H7 (cell line): ENCODE measurements at regions not wholly inside any gene's neighbourhood (a gene's known extent, or its start where the extent isn't known, plus 50 kb on each side); places are given as distances from the start of the nearest gene placed in this dataset.

Source experiments
- DNase-seq: peaks from one replicate; pipeline ENCODE4 v3.0.0; 2012
- H3K27me3 ChIP-seq: 2 replicates; pipeline ENCODE4 v1.6.0; 2011; ENCODE audit warnings: mild to moderate bottlenecking, low read length; ENCODE audit not compliant: control insufficient read depth, insufficient read depth
- H3K36me3 ChIP-seq: replicated peaks from 2 replicates; pipeline ENCODE4 v1.5.1; 2011; ENCODE audit warnings: low read length; ENCODE audit not compliant: control insufficient read depth, insufficient read depth
- H3K4me3 ChIP-seq: 2 replicates; pipeline ENCODE4 v1.5.1; 2011; ENCODE audit warnings: low read depth, mild to moderate bottlenecking, control low read depth, low read length, moderate library complexity; ENCODE audit not compliant: insufficient read depth

- Histone ChIP-seq H3K27me3 (no peaks in the 10 kb centered on the region), H3K36me3 (no peaks in the 10 kb centered on the region; the same call in none of the 2 replicates), H3K4me3 (no peak overlapping the region)
- no peak for DNase-seq
Measured at GRCh38 chr16:27723711-27724481, 174.0 kb downstream of the KATNIP start.

GRCh38 chr16:27724482-27725235 lies 174.7 kb downstream of the KATNIP start:
- H3K4me3 ChIP-seq: no peak overlapping the region
- H3K27me3 ChIP-seq: no peaks in the 10 kb centered on the region
- no peaks in the 10 kb centered on the region; the same call in none of the 2 replicates for H3K36me3 ChIP-seq
- DNase-seq: no peak

GRCh38 chr16:27725236-27726000 lies 175.5 kb downstream of the KATNIP start:
- Histone ChIP-seq H3K4me3 (no peak overlapping the region), H3K36me3 (no peaks in the 10 kb centered on the region; the same call in none of the 2 replicates), H3K27me3 (no peaks in the 10 kb centered on the region)
- DNase-seq: no peak

GRCh38 chr16:27726621-27727261 lies 176.8 kb downstream of the KATNIP start:
- Histone ChIP-seq H3K27me3 (no peaks in the 10 kb centered on the region), H3K4me3 (no peak overlapping the region), H3K36me3 (no peaks in the 10 kb centered on the region; the same call in 1 of the 2 replicates)
- DNase-seq: no peak

- Histone ChIP-seq H3K27me3 (no peaks in the 10 kb centered on the region), H3K4me3 (no peak overlapping the region), H3K36me3 (no peaks in the 10 kb centered on the region; the same call in 1 of the 2 replicates)
- DNase-seq: no peak
Measured at GRCh38 chr16:27727941-27728340, 178.0 kb downstream of the KATNIP start.

- Histone ChIP-seq H3K4me3 (no peak overlapping the region), H3K27me3 (no peaks in the 10 kb centered on the region), H3K36me3 (no peaks in the 10 kb centered on the region; the same call in 1 of the 2 replicates)
- no peak for DNase-seq
Measured at GRCh38 chr16:27728691-27729090, 178.7 kb downstream of the KATNIP start.

- Histone ChIP-seq H3K27me3 (no peaks in the 10 kb centered on the region), H3K36me3 (no peaks in the 10 kb centered on the region; the same call in 1 of the 2 replicates), H3K4me3 (no peak overlapping the region)
- no peak for DNase-seq
Measured at GRCh38 chr16:27729516-27730304, 179.8 kb downstream of the KATNIP start.

GRCh38 chr16:27730661-27731210 lies 180.8 kb downstream of the KATNIP start:
- H3K4me3 ChIP-seq: no peak overlapping the region
- no peaks in the 10 kb centered on the region; the same call in 1 of the 2 replicates for H3K36me3 ChIP-seq
- DNase-seq: no peak
- no peaks in the 10 kb centered on the region for H3K27me3 ChIP-seq

DNA sequence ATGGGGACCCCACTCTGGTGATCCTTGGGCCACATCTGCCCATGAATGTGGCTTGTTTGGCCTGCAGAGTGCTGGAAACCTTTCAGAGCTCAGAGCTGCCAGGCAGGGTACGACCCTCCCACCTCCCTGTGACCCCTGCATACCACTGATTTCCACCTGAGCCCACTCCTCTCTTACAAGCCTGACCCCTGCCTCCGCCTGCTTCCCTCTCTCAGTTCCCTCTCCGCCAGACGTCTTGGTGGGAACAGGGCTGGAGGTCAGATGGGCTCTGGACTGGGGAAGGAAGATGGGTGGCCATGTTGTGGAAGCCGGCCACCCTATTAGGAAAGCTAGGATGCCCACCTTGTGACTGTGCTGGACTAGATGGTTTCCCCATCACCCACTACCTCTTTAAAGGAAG lies 185.1 kb downstream of the KATNIP start:
- Histone ChIP-seq H3K4me3 (no peak overlapping the region), H3K27me3 (no peaks in the 10 kb centered on the region), H3K36me3 (no peaks in the 10 kb centered on the region; the same call in 1 of the 2 replicates)
- no peak for DNase-seq

DNA sequence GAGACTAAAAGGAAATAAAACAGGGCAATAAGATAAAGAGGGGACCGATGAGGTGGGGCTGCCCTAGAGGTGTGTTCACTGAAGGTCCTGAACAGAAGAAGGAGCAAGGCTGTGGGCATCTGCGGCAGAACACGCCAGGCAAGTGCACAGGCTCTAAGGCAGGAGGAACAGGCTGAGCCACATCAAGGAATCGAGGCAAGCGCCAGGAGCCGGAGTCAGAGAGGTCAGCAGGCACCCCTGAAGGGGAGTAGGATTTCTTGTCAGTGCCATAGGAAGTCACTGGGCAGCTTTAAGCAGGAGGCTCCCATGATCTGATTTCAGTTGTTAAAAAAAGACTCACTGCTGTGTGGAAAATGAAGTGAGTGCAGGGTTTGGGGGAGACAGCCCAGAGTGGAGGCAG lies 186.5 kb downstream of the KATNIP start:
- Histone ChIP-seq H3K4me3 (no peak overlapping the region), H3K36me3 (no peaks in the 10 kb centered on the region), H3K27me3 (no peaks in the 10 kb centered on the region)
- no peak for DNase-seq

DNA sequence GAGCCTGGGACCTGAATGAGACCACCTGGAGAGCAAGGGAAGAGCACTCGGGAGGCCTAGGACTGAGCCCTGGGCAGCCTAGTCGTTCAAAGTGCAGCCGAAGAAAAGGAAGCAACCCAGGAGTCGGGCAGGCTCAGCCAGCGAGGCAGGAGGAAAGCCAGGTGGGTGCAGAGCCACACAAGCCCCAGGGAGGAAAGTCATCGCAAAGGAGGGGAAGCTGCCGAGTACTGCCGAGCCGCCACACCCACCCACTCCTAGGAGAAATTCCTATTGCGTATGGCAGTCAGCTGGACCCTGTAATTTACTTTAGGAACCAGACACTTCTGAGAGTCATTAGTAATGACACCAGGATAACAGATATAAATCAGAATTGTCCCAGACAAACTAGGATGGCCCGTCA lies 187.6 kb downstream of the KATNIP start:
- DNase-seq: no peak
- Histone ChIP-seq H3K27me3 (no peaks in the 10 kb centered on the region), H3K36me3 (no peaks in the 10 kb centered on the region), H3K4me3 (no peak overlapping the region)
